ENCODE measurements at regions not wholly inside any gene's neighbourhood (a gene's known extent, or its start where the extent isn't known, plus 50 kb on each side); places are given as distances from the start of the nearest gene placed in this dataset.

DNA sequence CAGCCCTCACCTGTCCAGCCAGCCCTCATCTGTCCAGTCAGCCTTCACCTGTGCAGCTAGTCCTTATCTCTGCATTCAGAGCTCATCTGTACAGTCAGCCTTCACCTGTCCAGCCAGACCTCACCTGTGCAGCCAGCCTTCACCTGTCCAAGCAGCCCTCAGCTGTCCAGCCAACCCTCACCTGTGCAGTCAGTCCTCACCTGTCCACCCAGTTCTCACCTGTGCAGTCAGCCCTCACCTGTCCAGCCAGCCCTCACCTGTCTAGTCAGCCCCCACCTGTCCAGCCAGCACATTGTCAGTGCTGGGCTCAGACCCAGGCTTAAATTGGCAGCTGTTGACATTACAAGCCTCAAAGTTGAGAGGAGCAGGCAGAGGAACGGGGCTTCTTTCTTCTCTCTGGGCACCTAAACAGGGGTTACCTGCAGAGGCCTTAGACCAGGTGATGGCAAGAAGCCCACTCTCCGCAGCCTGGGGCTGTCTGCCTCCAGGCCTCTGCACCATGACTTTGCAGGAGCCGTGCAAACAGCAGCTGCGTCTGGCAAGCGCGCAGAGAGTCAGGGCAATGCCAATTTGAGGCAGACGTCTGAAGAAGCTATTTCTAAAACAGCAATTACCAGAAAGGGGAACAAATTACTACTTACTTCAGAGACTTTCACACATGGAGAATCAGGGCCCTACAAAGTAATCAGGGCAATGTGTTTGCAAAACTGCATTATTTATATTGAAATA is 506.1 kb downstream of the NPHP4 start (continued):
- no peak for TF ChIP-seq ZNF462 (CRISPR knock-in tag; IDR thresholded peaks at IDR 0.05)

DNA sequence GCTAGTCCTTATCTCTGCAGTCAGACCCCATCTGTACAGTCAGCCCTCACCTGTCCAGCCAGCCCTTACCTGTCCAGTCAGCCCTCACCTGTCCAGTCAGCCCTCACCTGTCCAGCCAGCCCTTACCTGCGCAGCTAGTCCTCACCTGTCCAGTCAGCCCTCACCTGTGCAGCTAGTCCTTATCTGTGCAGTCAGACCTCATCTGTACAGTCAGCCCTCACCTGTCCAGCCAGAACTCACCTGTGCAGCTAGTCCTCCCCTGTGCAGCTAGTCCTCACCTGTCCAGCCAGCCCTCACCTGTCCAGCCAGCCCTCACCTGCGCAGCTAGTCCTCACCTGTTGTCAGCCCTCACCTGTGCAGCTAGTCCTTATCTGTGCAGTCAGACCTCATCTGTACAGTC is 506.8 kb downstream of the NPHP4 start:
- Mint-ChIP-seq H3K4me1 (peaks cover 7% of the 10 kb centered on the region; the same call in 2 of the 3 replicates), H3K27me3 (ENCODE audit: insufficient read depth, low read depth, poor library complexity) (peaks cover 7% of the 10 kb centered on the region), H3K4me3 (no peak overlapping the region), H3K9me3 (no peaks in the 10 kb centered on the region), H3K27ac (no peak overlapping the region), H3K36me3 (ENCODE audit: low read depth) (no peaks in the 10 kb centered on the region; the same call in 2 of the 3 replicates)
- no peaks in the 10 kb centered on the region for H3K27me3 ChIP-seq (ENCODE audit: insufficient read depth)
- no peak overlapping the region for H3K4me3 ChIP-seq
- H3K27ac ChIP-seq (ENCODE audit: low read depth), result no peak overlapping the region
- no peak for TF ChIP-seq CREB1 (CRISPR knock-in tag; IDR thresholded peaks at IDR 0.05; ENCODE audit: low read depth)
- no peak for TF ChIP-seq EZH2 (IDR thresholded peaks at IDR 0.05; ENCODE audit: low read depth, unreplicated experiment)
- TF ChIP-seq EZH2phosphoT487 (IDR thresholded peaks at IDR 0.05; ENCODE audit: unreplicated experiment), result no peak
- TF ChIP-seq ZNF114 (CRISPR knock-in tag; IDR thresholded peaks at IDR 0.05), result no peak
- TF ChIP-seq NANOG (IDR thresholded peaks at IDR 0.05; ENCODE audit: borderline replicate concordance), result no peak
- no peak for TF ChIP-seq JUNB (IDR thresholded peaks at IDR 0.05; ENCODE audit: unreplicated experiment)
- no peak for TF ChIP-seq ZNF331 (CRISPR knock-in tag; IDR thresholded peaks at IDR 0.05; ENCODE audit: low read depth)
- H3K36me3 ChIP-seq (ENCODE audit: insufficient read depth), result no peaks in the 10 kb centered on the region; the same call in 1 of the 2 replicates
- H3K79me2 ChIP-seq (replicated peaks; ENCODE audit: insufficient read depth), result no peaks in the 10 kb centered on the region
- H2AFZ ChIP-seq, result no peak overlapping the region
- no peaks in the 10 kb centered on the region for H3F3A ChIP-seq (replicated peaks; ENCODE audit: low read depth)
- no peak for ATAC-seq
- no peaks in the 10 kb centered on the region for H4K20me1 ChIP-seq (replicated peaks; ENCODE audit: insufficient read depth)
- no peak overlapping the region for H3K4me2 ChIP-seq
- no peaks in the 10 kb centered on the region for H3K4me1 ChIP-seq (ENCODE audit: insufficient read depth)
- no peaks in the 10 kb centered on the region for H3K9me2 ChIP-seq (ENCODE audit: insufficient read depth)
- DNase-seq (ENCODE audit: low spot score), result no peak
